ENCODE measurements at regions not wholly inside any gene's neighbourhood (a gene's known extent, or its start where the extent isn't known, plus 50 kb on each side); places are given as distances from the start of the nearest gene placed in this dataset.
A peak's percentile ranks its signal among the peaks of the same experiment; 100 is the strongest.
"Not testable (repeated sequence)": the region's sequence is repeated elsewhere in the genome, so short reads cannot be mapped to it uniquely, and the experiment has no call there.

DNA sequence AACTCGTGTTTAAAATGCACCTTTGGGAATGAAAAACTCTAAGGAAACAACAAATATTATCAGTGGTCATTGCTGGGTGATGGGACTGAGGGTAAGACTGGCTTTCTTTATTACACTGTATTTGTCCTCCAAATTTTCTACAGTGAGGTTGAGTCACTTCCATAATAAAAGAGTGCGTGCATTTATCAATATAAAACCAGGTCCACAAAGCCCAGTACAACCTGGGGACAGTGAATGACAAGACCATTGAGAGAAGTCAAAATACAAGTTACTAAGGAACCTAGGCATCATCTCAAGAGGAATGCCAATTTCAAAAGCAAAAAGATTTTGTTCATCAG lies 76.4 kb downstream of the MAGED4 start:
- no peak for DNase-seq

DNA sequence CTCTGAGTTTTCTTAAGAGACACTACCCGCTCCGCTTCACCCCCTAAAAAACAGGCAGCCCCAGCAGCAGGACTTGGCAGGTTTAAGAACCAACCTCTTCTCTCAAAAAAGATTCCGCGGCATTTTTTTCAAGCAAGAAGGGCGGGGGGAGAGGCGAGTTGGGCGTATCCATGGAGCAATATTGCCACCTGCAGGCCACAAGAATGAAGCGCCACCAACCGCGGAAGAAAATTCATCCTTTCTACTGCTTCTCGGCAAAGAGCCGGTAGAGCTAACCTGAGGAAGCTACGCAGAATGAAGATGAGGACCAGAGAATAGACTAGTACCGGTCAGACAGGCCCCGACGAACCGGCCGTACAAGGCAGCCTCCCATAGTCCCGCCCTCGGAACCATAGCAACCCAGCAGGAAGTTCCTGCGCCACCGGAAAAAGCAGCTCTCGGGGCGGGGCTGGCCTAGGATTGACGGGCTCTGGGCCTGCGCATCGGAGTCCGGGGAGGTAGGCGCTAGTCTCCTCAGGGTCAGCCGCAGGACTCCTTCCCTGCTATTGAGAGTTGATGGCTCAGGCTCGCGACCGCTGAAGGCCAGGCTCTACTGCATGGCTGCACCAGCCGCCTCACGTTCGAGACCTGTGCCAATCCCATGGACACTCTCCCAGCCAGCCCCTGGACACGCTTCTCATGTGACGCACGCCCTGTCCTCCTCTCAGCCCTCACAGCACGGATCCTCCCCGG lies 76.9 kb downstream of the MAGED4 start:
- DNase-seq, result peak; percentile 88

DNA sequence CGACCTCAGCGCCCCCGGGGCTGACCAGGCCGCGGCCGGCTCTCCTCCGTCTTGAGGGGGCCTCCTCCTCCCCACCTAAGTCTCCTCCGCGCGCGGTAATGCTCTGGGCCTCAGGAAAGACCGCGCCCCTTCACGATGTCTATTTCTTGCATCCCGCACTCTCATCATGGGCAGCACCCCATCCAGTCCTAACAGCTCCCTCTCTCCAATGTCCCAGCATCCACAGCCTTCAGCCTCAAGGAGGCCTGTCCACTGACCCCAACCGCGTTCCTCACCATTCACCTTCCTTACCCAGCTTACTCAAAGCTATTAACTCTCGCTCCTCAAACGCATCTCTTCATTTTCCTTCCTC lies 77.5 kb downstream of the MAGED4 start:
- no peak for DNase-seq

DNA sequence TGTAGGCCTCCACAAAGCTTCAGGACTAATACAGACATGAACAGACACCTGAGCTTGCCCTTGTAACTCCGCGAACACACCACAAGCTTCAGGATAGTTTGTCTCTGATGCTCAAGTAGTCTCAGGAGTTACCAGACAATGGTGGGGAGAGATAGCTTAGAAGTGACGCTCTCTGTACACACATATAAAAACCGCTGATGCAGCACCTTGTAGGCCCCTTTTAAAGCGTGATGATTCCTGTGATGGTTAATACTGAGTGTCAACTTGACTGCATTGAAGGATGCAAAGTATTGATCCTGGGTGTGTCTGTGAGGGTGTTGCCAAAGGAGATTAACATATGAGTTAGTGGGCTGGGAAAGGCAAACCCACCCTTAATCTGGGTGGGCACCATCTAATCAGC lies 78.7 kb downstream of the MAGED4 start:
- no peak for DNase-seq

DNA sequence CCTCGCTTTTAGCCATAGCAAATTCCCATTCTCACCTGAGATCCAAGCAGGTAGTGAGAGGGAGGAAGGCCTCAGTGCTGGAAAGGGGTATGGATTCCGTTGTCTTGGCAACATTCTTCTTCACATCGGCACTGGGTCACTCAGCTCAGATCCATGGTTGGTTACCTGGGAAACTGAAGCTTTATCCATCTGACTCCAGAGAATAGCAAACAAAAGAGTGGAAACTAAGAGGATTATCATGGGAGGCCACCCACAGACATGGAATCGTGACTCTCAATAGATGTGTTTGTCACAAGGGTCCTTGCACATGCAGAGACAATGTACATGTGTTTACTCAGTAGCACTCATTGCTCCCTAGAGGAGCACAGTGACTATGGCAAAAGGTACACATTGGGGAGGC lies 81.0 kb downstream of the MAGED4 start:
- DNase-seq, result no peak

- DNase-seq, result not testable (repeated sequence)
Observed at GRCh38 chrX:52268502-52268901, 83.8 kb downstream of the MAGED4 start.

- DNase-seq, result no peak
Observed at GRCh38 chrX:52270453-52271116, 85.9 kb downstream of the MAGED4 start.

DNA sequence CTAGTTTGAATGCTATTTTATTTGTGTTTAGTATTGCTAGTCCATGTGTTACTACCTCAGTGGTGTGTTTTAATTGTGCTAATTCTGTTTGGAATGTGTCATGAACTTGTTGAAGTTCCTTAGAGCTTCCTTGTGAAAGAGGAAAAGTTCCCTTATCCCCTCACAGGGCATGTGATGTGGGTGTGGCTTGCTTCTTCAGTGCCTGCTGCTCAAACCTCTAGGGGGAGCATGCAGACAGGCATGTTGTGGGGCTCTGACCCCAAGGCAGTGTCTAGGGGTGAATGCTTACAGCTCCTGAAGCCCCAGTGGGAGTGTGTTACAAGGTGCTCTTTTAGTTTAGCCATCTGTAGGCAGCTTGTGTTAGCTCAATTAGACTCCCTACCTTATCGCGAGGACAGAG lies 86.5 kb downstream of the MAGED4 start:
- no peak for DNase-seq

DNA sequence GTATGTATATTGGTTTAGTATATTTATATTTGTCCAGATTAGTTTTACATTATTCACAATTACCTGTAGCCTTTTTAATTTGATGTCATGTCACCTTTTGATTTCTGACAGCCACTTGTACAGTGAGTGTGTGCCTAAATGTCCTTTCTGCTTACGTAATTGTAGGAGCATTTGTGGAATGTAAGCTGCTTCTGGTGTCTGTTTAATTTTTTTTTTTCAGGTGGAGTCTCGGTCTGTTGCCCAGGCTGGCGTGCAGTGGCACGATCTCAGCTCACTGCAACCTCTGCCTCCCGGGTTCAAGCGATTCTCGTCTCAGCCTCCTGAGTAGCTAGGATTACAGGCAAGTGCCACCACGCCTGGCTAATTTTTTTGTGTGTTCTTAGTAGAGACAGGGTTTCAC lies 91.2 kb upstream of the XAGE2 start:
- DNase-seq, result no peak

DNA sequence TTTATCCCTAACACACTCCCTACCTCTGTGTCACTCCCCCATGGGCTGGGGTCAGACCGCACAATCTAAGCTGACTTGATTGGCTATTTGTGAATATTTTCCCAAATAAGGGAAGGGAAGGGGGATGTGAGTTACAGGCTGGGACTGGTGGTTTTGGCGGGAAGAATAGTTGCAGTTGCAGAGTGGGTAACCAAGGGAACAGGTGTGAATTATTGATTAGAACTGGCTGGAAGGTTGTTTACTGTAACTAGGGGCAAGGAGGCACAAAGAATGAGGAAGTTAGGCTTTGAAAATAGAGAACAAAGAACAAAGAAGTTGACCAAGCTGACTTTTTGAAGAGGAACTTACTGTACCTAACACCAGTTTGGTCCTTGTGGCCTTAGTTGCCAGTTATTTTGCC lies 88.0 kb upstream of the XAGE2 start:
- DNase-seq, result no peak

DNA sequence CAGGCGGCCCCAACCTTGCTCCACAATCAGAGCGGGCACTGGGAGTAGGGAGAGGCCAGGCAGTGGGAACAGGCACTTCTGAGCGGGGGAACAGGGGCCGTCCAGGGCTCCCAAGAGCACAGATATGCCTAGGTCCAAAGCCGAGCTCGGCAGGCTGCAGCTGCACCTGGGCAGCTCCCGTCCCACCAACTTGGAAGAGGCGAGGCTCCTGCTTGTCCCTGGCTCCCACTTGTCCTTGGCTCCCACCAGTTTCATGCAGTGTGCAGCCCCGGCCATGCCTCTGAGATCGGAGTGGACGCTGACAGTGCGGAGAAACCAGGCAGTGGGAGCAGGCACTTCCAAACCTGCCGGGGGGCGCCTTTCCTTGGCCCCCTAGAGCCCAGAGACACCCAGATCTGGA lies 84.0 kb upstream of the XAGE2 start:
- DNase-seq, result no peak

- DNase-seq, result not testable (repeated sequence)
Observed at GRCh38 chrX:52298968-52299367, 69.9 kb upstream of the XAGE2 start.

DNA sequence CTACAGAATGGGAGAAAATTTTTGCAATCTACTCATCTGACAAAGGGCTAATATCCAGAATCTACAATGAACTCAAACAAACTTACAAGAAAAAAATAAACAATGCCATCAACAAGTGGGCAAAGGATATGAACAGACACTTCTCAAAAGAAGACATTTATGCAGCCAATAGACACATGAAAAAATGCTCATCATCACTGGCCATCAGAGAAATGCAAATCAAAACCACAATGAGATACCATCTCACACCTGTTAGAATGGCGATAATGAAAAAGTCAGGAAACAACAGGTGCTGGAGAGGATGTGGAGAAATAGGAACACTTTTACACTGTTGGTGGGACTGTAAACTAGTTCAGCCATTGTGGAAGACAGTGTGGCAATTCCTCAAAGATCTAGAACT lies 60.3 kb upstream of the XAGE2 start:
- DNase-seq, result not testable (repeated sequence)
